Neural cell (in vitro differentiated cells): ENCODE measurements at regions not wholly inside any gene's neighbourhood (a gene's known extent, or its start where the extent isn't known, plus 50 kb on each side); places are given as distances from the start of the nearest gene placed in this dataset.

Experiments
- H2AFZ ChIP-seq: fragments of 200-600, 300-800 bp; sonication (generic), shearing (Covaris generic); 2 replicates; pipeline ENCODE4 v1.6.0; 2014; ENCODE audit warnings: low read depth, mild to moderate bottlenecking, antibody characterized with exemption, low read length, moderate library complexity
- H3F3A ChIP-seq: fragments of 200-600 bp; shearing (Covaris generic); 2 replicates; pipeline ENCODE4 v1.6.1; 2016; ENCODE audit warnings: mild to moderate bottlenecking, moderate library complexity, mixed read lengths, antibody characterized with exemption, low read length; ENCODE audit not compliant: insufficient read depth, poor library complexity, severe bottlenecking
- H3K27ac ChIP-seq: fragments of 200-600, 300-800 bp; sonication (generic), shearing (Covaris generic); 2 replicates; pipeline ENCODE4 v1.5.1; 2014; ENCODE audit warnings: mild to moderate bottlenecking, low read length, moderate library complexity
- H3K27me3 ChIP-seq: fragments of 300-800, 200-600 bp; sonication (generic), shearing (Covaris generic); 2 replicates; pipeline ENCODE4 v1.6.0; 2014; ENCODE audit warnings: mild to moderate bottlenecking, low read depth, low read length, moderate library complexity; ENCODE audit not compliant: insufficient read depth
- H3K36me3 ChIP-seq: fragments of 300-800, 200-600 bp; sonication (generic), shearing (Covaris generic); 2 replicates; pipeline ENCODE4 v1.5.1; 2014; ENCODE audit warnings: mild to moderate bottlenecking, antibody characterized with exemption, low read length, moderate library complexity; ENCODE audit not compliant: insufficient read depth
- H3K4me2 ChIP-seq: fragments of 300-800, 200-600 bp; sonication (generic), shearing (Covaris generic); 2 replicates; pipeline ENCODE4 v1.6.0; 2014; ENCODE audit warnings: mild to moderate bottlenecking, low read length
- H3K4me3 ChIP-seq: fragments of 300-800, 200-600 bp; sonication (generic), shearing (Covaris generic); 2 replicates; pipeline ENCODE4 v1.5.1; 2014; ENCODE audit warnings: mild to moderate bottlenecking, low read length, moderate library complexity
- H3K79me2 ChIP-seq: fragments of 200-600 bp; shearing (Covaris generic); replicated peaks from 2 replicates; pipeline ENCODE4 v1.6.0; 2014; ENCODE audit warnings: mild to moderate bottlenecking, low read length, moderate library complexity; ENCODE audit not compliant: insufficient read depth
- H3K9ac ChIP-seq: fragments of 300-800, 200-600 bp; sonication (generic), shearing (Covaris generic); 2 replicates; pipeline ENCODE4 v1.6.1; 2016; ENCODE audit warnings: mild to moderate bottlenecking, low read length, mixed read lengths
- H3K9me2 ChIP-seq: fragments of 200-600 bp; shearing (Covaris generic); 2 replicates; pipeline ENCODE4 v1.6.1; 2016; ENCODE audit warnings: mild to moderate bottlenecking, low read length, mixed read lengths; ENCODE audit not compliant: insufficient read depth
- H3K9me3 ChIP-seq: fragments of 200-600, 300-800 bp; sonication (generic), shearing (Covaris generic); 2 replicates; pipeline ENCODE4 v1.6.1; 2016; ENCODE audit warnings: mild to moderate bottlenecking, mixed run types, low read length, moderate library complexity, mixed read lengths
- H4K20me1 ChIP-seq: fragments of 200-600 bp; shearing (Covaris generic); 2 replicates; pipeline ENCODE4 v1.6.1; 2016; ENCODE audit warnings: mild to moderate bottlenecking, mixed run types; ENCODE audit not compliant: insufficient read depth
- EP300 ChIP-seq: fragments of 450-650 bp; conservative IDR thresholded peaks from 2 replicates; pipeline ENCODE4 v1.6.1; 2014; ENCODE audit warnings: antibody characterized with exemption, mild to moderate bottlenecking, moderate library complexity; ENCODE audit not compliant: poor library complexity, severe bottlenecking
- EZH2 ChIP-seq: fragments of 200-600, 300-800 bp; shearing (Covaris generic), sonication (generic); IDR thresholded peaks from 2 replicates; pipeline ENCODE4 v1.6.1; 2014; ENCODE audit warnings: antibody characterized with exemption, low read length, borderline replicate concordance, mild to moderate bottlenecking; ENCODE audit not compliant: insufficient read depth, poor library complexity, severe bottlenecking
- MXI1 ChIP-seq: fragments of 450-650 bp; conservative IDR thresholded peaks from 2 replicates; pipeline ENCODE4 v1.6.1; 2014; ENCODE audit warnings: antibody characterized with exemption, mild to moderate bottlenecking; ENCODE audit not compliant: poor library complexity, severe bottlenecking
- POLR2AphosphoS5 ChIP-seq: IDR thresholded peaks from 2 replicates; pipeline ENCODE4 v1.6.1; 2012
- RAD21 ChIP-seq: fragments of 450-650 bp; conservative IDR thresholded peaks from 2 replicates; pipeline ENCODE4 v1.6.1; 2014; ENCODE audit warnings: antibody characterized with exemption, mild to moderate bottlenecking, moderate library complexity
- SMC3 ChIP-seq: fragments of 450-650 bp; conservative IDR thresholded peaks from 2 replicates; pipeline ENCODE4 v1.6.1; 2014; ENCODE audit warnings: antibody characterized with exemption, mild to moderate bottlenecking, moderate library complexity; ENCODE audit not compliant: poor library complexity
- TAF1 ChIP-seq: IDR thresholded peaks from 2 replicates; pipeline ENCODE4 v1.6.1; 2012; ENCODE audit warnings: low read depth
- TF ChIP-seq, protein P1 (sequence below): IDR thresholded peaks from 2 replicates; pipeline ENCODE4 v1.6.1; 2012; ENCODE audit warnings: borderline replicate concordance
- TF ChIP-seq, protein P2 (sequence below): fragments of 450-650 bp; IDR thresholded peaks from 2 replicates; pipeline ENCODE4 v1.5.1; 2014; ENCODE audit warnings: antibody characterized with exemption, mild to moderate bottlenecking, moderate library complexity; ENCODE audit not compliant: poor library complexity, severe bottlenecking

DNA sequence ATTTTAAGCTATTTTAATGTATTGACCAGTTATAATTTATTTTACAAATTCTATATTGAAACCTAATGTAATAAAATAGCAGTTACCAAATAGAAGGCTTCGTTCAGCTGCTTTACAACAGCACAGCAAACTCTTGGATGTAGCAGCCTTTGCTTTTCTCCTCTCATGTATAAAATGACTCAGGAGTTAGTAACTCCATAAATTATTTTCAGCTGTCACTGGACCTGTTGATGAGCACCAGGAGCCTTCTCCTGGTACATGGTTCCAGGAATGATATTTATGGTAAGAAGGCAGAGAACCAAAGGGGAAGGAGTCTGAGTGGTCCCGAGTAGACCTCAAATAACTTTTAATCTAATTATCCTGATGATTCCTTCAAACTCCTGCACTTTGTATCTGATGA, 256.4 kb upstream of the NETO1 start:
- Histone ChIP-seq H3K4me3 (no peak overlapping the region), H3K36me3 (no peaks in the 10 kb centered on the region), H3K9me2 (no peaks in the 10 kb centered on the region), H3K9ac (no peak overlapping the region), H4K20me1 (no peaks in the 10 kb centered on the region), H3K27me3 (no peaks in the 10 kb centered on the region), H3F3A (no peaks in the 10 kb centered on the region), H3K4me2 (no peak overlapping the region), H3K79me2 (no peaks in the 10 kb centered on the region), H3K27ac (no peak overlapping the region), H2AFZ (no peak overlapping the region), H3K9me3 (no peaks in the 10 kb centered on the region)
- TF ChIP-seq EP300 (no peak), RAD21 (no peak)

DNA sequence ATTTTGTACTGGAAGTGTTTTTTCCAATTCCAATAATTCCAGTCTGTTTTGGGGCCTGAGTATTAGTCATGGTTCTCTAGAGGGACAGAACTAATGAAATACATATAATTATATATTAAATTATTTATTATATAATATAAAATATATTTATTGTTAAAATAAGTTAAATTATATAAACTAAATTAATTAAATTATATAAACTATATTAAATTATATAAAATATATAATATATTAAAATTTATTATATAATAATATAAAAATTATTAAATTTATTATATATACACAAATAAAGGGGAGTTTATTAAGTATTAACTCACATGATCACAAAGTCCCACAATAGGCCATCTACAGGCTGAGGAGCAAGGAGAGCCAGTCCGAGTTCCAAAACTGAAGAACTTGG, 253.4 kb upstream of the NETO1 start:
- H3K79me2 ChIP-seq: no peaks in the 10 kb centered on the region
- H3K4me2 ChIP-seq: no peak overlapping the region
- H3K9ac ChIP-seq: no peak overlapping the region
- TF ChIP-seq, protein P1, sequence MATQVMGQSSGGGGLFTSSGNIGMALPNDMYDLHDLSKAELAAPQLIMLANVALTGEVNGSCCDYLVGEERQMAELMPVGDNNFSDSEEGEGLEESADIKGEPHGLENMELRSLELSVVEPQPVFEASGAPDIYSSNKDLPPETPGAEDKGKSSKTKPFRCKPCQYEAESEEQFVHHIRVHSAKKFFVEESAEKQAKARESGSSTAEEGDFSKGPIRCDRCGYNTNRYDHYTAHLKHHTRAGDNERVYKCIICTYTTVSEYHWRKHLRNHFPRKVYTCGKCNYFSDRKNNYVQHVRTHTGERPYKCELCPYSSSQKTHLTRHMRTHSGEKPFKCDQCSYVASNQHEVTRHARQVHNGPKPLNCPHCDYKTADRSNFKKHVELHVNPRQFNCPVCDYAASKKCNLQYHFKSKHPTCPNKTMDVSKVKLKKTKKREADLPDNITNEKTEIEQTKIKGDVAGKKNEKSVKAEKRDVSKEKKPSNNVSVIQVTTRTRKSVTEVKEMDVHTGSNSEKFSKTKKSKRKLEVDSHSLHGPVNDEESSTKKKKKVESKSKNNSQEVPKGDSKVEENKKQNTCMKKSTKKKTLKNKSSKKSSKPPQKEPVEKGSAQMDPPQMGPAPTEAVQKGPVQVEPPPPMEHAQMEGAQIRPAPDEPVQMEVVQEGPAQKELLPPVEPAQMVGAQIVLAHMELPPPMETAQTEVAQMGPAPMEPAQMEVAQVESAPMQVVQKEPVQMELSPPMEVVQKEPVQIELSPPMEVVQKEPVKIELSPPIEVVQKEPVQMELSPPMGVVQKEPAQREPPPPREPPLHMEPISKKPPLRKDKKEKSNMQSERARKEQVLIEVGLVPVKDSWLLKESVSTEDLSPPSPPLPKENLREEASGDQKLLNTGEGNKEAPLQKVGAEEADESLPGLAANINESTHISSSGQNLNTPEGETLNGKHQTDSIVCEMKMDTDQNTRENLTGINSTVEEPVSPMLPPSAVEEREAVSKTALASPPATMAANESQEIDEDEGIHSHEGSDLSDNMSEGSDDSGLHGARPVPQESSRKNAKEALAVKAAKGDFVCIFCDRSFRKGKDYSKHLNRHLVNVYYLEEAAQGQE: no peak
- TF ChIP-seq SMC3 (no peak), POLR2AphosphoS5 (no peak), MXI1 (no peak), RAD21 (no peak), TAF1 (no peak), EP300 (no peak), EZH2 (no peak)
- TF ChIP-seq, protein P2, sequence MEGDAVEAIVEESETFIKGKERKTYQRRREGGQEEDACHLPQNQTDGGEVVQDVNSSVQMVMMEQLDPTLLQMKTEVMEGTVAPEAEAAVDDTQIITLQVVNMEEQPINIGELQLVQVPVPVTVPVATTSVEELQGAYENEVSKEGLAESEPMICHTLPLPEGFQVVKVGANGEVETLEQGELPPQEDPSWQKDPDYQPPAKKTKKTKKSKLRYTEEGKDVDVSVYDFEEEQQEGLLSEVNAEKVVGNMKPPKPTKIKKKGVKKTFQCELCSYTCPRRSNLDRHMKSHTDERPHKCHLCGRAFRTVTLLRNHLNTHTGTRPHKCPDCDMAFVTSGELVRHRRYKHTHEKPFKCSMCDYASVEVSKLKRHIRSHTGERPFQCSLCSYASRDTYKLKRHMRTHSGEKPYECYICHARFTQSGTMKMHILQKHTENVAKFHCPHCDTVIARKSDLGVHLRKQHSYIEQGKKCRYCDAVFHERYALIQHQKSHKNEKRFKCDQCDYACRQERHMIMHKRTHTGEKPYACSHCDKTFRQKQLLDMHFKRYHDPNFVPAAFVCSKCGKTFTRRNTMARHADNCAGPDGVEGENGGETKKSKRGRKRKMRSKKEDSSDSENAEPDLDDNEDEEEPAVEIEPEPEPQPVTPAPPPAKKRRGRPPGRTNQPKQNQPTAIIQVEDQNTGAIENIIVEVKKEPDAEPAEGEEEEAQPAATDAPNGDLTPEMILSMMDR: no peak
- H3K36me3 ChIP-seq: no peaks in the 10 kb centered on the region
- H3K9me3 ChIP-seq: no peaks in the 10 kb centered on the region
- no peaks in the 10 kb centered on the region for H3K27me3 ChIP-seq
- no peaks in the 10 kb centered on the region for H3K9me2 ChIP-seq
- no peak overlapping the region for H3K27ac ChIP-seq
- H2AFZ ChIP-seq: no peak overlapping the region
- no peaks in the 10 kb centered on the region for H3F3A ChIP-seq
- H4K20me1 ChIP-seq: no peaks in the 10 kb centered on the region
- no peak overlapping the region for H3K4me3 ChIP-seq

DNA sequence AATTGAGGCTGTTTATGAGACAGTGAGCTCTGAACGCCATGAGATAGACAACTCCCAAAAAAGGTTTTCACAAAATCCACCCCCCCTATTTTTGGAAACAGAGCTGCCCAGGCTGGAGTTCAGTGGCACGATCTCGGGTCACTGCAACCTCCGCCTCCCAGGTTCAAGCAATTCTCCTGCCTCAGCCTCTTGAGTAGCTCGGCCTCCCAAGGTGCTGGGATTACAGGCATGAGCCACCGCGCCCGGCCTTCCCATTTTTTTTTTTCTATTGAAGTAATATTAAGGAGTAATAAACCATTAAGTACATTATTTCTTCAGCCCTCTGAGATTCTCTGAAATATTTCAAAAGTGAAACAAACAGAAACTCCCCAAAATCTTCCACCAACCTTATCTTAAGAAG, 252.8 kb upstream of the NETO1 start:
- no peak for TF ChIP-seq MXI1
- TF ChIP-seq, protein P1: no peak
- TF ChIP-seq EP300: no peak
- TF ChIP-seq TAF1: no peak
- TF ChIP-seq, protein P2: no peak
- Histone ChIP-seq H3K27me3 (no peaks in the 10 kb centered on the region), H3K4me2 (no peak overlapping the region)

More for the DNA sequence above, 252.8 kb upstream of the NETO1 start:
- no peaks in the 10 kb centered on the region for H4K20me1 ChIP-seq
- H3K27ac ChIP-seq: no peak overlapping the region
- no peak overlapping the region for H2AFZ ChIP-seq
- H3K36me3 ChIP-seq: no peaks in the 10 kb centered on the region
- H3K79me2 ChIP-seq: no peaks in the 10 kb centered on the region
- H3F3A ChIP-seq: no peaks in the 10 kb centered on the region
- no peak overlapping the region for H3K4me3 ChIP-seq
- no peak overlapping the region for H3K9ac ChIP-seq
- no peaks in the 10 kb centered on the region for H3K9me2 ChIP-seq
- no peaks in the 10 kb centered on the region for H3K9me3 ChIP-seq
